Fibroblast of the conjunctiva (primary cell): ENCODE measurements at regions not wholly inside any gene's neighbourhood (a gene's known extent, or its start where the extent isn't known, plus 50 kb on each side); places are given as distances from the start of the nearest gene placed in this dataset.

Experiments used
- DNase-seq: peaks from one replicate; pipeline ENCODE4 v3.0.0-alpha.2; 2010; ENCODE audit warnings: low read depth

DNA sequence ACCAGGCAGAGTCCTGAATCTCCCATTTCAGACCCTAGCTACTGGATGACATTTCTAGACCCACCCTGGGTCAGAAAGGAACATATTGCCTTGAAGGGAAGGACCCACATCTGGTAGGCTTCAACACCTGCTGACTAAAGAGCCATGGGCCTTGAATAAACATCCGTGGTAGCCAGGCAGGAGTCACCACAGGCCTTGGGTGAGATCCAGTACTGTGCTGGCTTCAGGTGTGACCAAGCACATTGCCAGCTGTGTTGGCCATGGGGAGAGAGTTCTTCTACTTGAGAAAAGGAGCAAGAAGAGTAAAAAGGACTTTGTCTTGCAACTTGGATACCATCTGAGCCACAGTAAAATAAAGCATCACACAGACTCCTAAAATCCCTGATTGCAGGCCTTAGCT lies 332.6 kb downstream of the SLC16A7 start:
- no peak for DNase-seq

DNA sequence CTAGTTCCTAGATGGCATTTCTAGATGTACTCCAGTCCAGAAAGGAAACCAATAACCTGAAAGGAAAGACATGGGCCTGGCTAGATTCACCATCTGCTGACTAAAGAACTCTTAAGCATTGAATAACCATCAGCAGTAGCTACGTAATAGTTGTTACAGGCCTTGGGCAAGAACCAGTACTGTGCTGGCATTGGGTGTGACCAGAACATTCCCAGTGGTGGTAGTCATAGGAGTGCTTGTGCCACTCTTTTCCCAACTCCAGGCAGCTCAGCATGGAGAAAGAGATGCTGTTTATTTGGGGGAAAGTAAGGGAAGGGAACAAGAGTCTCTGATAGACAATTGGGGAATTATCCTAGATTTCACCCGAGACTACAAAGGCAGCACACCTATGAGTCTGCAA lies 333.3 kb downstream of the SLC16A7 start:
- peak; percentile 50 for DNase-seq

DNA sequence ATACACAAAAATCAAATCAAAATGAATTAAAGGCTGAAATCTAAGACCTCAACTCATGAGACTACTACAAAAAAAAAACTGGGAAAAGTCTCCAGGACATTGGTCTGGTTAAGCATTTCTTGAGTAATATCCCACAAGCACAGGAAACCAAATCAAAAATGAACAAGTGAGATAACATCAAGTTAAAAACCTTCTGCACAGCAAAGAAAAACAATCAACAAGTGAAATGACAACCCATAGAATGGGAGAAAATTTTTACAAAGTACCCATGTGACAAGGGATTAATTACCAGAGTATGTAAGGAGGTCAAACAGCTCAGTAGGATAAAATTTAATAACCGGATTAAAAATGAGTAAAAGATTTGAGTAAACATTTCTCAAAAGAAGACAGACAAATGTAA lies 338.7 kb downstream of the SLC16A7 start:
- no peak for DNase-seq

DNA sequence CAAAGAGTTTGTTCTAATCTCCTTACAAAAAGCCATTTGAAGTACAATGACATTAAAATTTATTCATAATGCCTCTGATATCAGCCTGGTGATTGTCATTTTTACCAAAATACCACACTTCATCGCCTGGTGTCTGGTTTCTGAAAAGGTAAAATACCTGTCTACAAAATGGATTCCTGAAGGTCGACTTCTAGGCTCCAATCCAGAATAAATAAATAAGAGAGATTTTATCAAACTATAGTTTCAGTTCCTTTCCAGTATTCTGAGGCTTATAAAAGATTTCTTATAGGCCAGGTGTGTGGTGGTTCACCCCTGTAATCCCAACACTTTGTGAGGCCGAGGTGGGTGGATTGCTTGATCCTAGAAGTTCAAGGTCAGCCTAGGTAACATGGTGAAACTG lies 340.7 kb downstream of the SLC16A7 start:
- no peak for DNase-seq

DNA sequence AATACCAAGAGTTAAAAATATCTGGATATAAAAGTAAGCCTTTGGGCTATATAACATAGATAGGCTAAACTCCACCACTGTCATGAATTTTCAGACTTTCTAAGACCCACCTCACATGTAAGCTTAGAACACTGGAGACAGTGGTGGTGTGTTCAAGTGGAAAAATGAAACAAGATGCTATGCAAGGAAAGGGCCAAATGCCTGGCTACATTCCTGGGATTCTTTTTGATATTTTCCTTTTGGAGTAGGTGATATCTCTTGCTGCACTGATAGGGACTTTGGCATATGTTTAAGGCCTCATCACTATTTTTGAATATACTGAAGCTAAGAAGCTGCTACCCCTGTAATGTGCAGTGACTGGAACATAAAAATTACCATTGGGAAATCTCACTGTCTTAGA lies 341.3 kb downstream of the SLC16A7 start:
- DNase-seq = no peak

DNA sequence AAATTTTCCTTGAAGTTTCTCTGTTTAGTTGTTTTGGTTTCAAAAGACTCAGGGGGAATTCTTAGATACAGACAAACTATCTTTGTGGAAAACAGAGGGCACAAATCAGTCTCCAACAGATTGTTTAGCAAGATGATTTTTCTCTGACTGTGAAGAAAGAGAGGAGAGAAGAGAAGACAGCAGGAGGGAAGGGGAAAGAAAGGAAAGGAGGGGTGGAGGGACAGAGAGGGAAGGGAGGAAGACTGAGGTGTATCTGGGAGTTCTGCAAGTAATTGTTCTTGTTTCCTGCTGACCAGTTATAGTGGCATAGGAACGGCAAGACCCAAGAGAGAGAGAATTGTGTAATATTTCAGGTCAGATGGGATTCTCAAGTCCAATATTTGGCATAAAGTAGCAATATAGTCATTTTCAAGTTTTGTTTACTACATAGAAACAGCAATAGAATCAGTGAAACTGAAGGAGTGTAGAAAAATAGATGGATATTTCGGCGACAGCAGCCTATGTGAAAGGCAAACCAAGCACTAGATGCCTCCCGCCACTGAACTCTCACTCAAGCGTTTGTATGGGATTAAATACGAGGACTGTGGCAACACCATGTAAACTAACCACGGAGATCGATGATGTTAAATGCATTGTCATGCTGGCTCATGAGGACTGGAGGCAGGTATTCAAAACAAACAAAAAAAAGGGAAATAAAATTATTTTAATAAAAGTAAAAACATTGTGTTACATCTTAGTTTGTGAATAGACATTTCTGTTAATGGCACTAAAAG lies 342.5 kb downstream of the SLC16A7 start:
- no peak for DNase-seq

DNA sequence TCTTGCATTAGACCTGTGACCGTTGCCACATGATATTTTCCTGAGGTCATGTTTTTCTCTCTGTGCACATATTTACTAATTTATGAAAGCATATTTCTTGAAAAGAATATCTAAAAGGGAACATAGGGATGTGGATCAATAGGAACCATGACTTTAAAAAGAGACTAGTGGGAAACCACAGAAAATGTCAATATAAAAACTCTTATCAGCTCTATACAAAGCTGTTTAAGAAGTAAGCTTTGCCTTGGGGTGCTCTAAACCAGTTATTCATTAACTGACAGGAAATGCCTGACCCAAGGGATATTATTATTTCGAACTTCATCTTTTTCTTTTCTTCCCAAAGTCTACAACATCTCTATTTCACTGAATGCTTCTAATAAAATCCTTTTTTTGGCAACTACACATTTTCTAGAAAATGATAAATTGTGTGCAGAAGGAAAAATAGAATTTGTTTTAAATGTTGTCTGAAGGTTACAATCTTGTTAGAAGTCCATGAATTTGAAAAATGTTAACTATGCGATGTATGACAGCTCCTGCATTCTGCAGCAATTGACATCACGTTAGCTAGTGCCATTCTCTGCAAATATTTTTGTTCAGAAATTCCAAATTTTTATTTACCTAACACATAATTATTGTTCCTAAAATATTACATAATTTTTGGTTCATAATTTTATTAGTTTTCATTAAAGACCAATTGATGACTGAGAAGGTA lies 345.0 kb downstream of the SLC16A7 start:
- no peak for DNase-seq

DNA sequence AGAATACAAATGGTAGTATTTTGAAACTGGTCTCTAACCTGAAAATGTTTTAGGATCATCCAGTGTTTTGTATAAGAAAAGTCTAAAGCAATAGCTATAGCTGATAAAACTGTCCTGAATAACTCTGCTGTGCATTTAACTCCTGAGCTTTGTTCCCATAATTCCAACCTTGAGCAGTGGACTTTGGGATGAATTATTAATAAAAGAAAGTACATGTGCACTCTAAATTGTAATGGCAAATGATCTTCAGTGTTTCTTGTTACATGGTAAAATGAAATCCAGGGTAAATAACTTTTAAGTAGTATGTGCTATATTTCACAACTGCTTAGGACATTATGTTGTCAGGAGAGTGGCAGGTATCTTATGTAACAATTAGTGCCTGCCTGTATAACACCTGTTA lies 345.6 kb downstream of the SLC16A7 start:
- no peak for DNase-seq

DNA sequence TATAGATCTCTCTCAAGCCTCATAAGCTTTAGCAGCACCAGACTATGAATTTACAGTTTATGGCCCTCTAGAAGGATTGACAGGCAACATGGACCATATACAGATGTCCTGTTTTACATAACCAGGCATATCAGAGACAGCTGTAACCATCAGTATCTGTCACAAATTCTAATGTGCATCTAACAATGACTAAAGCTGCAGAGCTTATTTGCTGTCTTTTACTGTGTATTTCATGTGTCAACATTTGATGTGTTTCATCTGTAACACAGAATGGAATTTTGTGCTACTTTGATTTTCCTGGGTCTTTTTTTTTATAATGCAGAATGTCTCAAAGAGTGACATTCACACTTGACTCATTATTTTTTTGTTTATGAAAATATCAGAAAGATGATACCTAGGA lies 348.3 kb downstream of the SLC16A7 start:
- no peak for DNase-seq

DNA sequence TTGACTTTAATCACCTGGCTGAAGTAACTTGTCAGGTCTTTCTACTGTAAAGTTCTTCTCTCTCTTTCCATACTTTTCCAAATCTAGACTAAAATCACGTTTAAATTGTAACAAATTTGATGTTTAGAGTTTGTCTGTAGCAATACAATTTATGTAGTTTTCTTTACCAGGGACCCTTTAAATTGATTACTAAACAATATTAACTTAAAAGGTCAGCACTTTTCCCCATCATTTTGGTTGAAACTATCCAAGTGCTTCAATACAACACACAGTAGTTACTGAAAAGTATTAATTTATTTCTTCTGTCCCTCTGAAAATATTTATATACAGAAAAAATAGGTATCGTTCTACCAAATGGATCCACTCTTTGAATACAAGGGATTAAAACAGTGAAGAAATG lies 350.8 kb downstream of the SLC16A7 start:
- no peak for DNase-seq

DNA sequence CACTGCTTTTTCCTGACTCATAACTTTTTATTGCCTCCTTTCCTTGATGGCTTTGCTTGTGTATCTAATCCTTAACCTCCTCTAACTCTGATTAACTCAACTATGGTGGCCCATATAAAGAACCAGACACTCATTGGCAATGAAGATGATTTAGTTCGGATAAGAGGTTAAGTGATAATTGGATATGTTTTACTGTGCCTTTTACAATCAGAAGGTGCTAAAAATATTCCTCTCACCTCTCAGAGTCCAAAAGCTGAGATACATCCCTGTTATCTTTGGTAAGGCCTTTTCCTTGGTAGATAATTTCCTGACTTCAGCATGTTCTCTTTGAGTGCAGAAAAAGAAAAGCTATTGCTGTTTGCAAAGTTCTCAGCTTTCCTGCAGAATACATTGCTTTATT lies 367.7 kb downstream of the SLC16A7 start:
- DNase-seq = no peak

DNA sequence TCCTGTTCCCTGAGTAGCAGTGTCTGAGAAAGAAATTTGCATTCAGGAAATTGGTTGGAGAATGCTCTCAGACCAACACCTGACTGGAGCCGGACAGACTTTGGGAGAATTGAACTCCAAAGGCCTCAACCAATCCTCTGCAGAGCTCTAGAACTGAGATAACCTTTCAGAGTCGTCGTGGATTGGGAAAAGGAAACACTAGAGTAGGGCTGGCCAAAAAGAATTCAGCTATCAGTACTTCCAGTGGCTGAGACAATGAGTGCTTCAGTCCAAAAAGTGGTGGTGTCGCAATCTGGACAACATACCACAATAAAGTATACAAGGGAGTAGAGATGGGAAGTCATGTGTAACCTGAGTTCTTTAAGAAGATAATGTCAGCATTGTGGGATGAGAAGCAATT lies 377.1 kb downstream of the SLC16A7 start:
- DNase-seq = peak; percentile 23

DNA sequence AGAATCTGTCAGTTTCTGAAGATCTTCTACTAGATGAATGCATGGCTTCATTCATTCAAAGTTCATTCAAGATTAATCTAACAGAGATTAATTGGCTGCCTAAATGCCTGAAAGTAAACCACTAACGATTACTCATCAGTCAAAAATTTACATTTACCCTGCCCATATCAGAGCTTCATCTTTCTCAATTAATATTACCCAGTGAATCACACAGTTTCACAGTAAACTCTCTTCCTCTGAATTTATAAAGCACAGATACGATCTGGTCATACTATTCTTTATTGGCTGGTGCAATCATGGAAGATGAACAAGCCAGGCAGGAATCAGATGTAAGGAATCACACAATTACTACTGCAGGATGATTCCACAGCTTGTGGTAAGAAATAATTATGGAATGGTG lies 377.7 kb downstream of the SLC16A7 start:
- DNase-seq = no peak

DNA sequence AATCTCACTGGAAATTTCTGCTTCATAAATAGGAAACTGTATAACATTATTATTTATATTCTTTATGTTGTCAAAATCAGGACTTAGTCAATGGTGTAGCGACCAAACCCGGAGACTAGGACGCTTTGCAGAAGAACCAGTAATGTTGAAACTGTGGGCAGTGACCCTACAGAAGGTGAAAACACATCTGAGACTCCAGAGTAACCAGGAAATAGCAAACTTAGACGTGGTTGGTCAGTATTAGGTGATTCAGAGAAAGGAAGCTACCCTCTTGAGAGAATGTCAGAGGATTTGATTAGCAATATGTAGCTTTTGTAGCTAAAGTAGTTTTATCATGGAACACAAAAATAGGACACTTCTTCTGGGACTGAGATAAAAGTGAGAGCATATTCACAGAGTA lies 381.9 kb downstream of the SLC16A7 start:
- no peak for DNase-seq

DNA sequence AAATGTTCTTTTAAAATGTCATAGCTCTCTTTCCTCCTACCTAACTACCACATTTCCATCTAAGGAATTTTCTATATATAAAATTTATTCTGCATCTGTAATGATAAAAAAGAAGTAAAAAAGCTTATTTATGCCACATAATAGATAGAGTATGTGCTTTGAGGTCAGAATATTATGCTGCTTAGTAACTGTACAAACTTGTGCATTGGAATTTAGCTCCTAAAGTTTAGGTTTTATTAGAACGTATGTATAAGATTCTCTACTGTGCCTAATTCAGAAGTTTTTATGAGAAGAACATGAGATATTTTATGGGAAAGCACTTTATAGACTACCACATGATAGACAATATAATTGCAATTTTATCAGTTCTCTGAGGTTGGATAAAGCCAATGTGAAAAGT lies 384.6 kb downstream of the SLC16A7 start:
- no peak for DNase-seq

DNA sequence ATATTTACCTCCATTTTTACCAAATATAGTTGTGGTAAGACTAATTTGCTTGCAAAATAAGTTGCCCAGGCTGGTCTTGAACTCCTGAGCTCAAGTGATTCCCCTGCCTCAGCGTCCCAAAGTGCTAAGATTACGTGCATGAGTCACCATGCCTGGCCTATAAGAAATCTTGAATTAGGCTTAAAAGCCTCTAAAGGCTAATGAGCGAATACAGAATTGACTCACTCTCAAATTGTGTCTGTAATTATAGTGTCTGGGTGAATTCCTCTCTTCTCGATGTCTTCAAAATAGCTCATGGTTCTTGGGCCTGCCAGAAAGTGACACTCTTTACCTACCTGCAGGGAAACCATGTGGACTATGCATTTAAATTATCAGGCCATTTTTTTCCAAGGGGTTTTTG lies 403.5 kb downstream of the SLC16A7 start:
- no peak for DNase-seq

DNA sequence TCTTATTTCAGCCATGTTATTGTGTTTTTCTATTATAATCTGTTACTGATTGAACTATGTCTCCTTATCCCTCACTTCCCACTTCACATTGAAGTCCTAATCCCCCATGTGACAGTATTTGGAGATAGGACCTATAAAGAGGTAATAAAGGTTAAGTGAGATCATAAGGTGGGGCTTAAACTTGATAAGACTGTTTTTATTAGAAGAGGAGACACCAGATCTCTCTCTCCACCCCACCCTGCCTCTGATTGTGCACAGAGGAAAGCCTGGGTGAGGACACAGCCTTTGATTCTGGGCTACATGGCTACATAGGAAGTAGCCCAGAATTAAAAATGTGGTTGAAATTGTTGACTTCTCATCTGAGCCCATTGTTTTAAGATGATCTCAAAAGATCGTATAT lies 414.7 kb downstream of the SLC16A7 start:
- DNase-seq = no peak

DNA sequence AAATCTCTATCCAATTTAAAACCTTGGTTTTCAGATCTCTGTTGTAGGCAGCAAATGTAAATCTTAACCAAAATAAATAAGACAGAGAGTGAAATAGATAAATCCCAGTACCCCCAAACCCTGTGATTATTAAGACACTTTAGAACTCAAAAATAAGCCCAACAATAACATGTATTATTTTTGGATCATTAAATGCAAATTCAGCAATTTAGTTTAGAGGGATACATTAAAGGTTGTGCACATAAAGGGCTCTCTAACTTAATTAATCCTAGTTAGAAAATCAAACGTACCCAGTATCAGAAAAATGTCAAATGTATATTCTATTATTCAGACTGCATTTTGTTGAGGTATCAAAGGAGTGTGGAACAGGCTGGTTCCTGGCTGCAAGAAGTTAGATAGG lies 416.8 kb downstream of the SLC16A7 start:
- no peak for DNase-seq

DNA sequence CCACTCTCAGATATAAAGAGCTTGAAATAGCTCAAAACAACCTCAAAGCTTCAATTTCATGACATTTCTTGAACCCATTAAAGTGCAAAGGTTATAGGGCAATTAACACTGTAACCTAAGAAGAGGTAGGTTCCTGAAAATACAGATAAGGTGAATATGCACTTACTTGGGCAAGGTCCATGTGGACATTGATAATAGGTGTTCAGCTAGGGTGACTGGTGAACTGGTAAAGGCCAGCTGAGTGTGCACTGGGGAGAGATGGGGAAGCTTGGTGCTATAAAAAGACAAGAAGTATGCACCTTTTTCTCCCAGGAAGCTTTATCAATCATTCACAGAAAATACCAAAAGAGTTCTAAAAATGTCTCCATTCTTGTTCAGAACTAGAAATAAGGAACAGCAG lies 418.6 kb downstream of the SLC16A7 start:
- no peak for DNase-seq

DNA sequence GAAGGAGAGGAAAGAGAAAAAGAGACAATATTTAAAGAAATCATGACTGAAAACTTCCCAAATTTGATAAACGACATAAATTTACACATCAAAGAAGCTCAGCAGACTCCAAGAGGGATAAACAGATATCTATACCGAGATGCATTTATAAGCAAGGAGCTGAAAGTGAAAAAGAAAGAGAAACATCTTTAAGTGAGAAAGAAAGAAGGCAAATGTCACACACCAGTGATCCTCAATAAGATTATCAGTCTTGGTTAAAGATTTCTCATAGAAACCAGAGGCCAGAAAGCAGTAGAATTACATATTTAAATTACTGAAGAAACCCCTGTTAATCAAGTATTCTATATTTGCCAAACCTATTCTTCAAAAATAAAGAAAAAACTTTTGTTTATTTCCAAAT lies 424.2 kb downstream of the SLC16A7 start:
- no peak for DNase-seq

DNA sequence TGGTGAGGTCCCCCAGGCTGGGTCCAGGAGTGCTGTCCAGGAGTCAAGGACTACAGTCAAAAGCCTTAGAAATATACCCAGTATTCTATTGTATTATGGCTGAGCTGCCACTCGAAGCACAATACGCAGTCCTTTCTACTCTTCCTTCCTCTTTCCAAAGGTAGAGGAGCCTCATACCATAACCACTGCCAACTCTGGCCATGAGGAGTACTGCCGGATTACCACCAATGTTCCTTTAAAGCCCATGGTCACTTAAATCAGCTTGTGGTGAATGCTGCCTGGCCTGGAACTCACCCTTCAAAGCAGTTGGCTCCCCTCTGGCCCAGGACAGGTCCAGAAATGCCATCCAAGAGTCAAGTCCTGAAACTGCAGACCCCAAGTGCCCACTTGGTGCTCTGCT lies 425.4 kb downstream of the SLC16A7 start:
- no peak for DNase-seq

DNA sequence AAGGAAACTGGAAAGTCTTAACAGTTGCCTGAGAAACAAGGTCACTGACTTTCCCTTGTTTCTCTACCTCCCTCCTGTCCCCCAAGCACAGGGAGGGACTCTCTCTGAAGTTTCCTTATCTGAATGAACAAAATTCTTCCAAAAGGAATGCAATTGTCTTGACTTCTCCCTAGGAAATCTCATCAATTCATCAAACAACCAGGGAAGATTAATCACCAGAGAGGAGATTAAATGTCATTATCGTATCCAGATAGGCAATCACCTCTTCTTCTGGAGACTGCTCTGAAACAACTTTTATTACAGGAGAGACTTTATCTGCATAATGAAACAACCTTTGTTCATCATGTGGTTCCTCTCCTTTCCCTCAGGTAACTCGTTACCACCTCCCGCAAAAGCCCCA lies 431.4 kb downstream of the SLC16A7 start:
- DNase-seq = no peak

DNA sequence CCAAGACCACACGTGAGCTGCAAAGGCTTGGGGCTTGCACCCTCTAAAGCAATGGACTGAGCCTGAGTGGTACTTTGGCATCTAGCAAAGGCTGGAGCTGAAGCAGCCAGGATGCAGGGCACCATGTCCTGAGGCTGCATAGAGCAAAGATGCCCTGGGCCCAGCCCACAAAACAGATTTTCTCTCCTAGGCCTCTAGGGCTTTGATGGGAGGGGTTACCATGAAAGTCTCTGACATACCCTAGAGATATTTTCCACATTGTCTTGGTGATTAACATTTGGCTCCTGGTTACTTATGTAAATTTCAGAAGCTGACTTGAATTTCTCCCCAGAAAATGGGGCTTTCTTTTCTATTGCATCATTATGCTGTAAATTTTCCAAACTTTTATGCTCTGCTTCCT lies 438.3 kb downstream of the SLC16A7 start:
- no peak for DNase-seq

DNA sequence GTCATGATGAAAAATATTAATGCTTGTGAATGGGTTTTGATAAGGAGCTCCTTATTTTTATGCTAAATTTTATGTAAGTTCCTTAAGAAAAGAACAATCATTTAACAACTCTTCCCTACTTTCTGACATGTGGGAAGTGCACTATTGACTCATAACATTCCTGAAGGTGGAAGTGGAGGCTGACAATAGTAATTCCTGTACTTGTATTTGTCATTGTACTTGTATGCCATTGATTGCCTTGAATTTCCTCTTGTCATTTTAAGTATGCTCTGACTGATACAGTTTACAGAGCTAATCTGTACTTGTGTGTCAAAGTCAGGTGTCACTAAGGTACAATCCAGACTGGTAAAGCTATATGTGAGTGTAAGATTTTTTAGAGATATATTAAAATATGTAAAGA lies 440.0 kb downstream of the SLC16A7 start:
- DNase-seq = no peak
